HepG2 (cell line): ENCODE measurements at regions not wholly inside any gene's neighbourhood (a gene's known extent, or its start where the extent isn't known, plus 50 kb on each side); places are given as distances from the start of the nearest gene placed in this dataset.

Experiments
- ATAC-seq: fragments of 200-7000 bp; cut with Tn5 transposase; 3 replicates; pipeline ENCODE4 v1.9.1; 2020; ENCODE audit warnings: mild to moderate bottlenecking, moderate library complexity
- BruUV-seq: library from RNA; stranded (reverse); fragments of 400-500 nt; replicated peaks from 2 replicates; lab custom pipeline; 2021; lab: Mats Ljungman, UMichigan
- CTCF ChIA-PET: fragments of 300-600 bp; formaldehyde crosslinking; extraction: SDS; loops from one replicate; lab custom pipeline; 2021; ENCODE audit warnings: low total read pairs, inconsistent platforms, low intra/inter-chr PET ratio; lab: Yijun Ruan, JAX
- POLR2A ChIA-PET: fragments of 350-600 bp; sonication (Branson Sonifier 250); formaldehyde crosslinking; loops from one replicate; lab custom pipeline; 2020; ENCODE audit warnings: antibody characterized with exemption, inconsistent platforms; lab: Yijun Ruan, JAX
- DNase-seq: peaks from one replicate; pipeline ENCODE4 v3.0.0-alpha.2; 2015; ENCODE audit warnings: low spot score
- FAIRE-seq: peaks from 3 replicates; lab custom pipeline; 2011; peaks lifted over from hg19 to GRCh38; lab: Jason Lieb, UNC
- H2AFZ ChIP-seq: one replicate; pipeline ENCODE4 v1.6.1; 2011; ENCODE audit warnings: low read length, inconsistent platforms
- H3K27ac ChIP-seq: fragments of 300-600 bp; 3 replicates; pipeline ENCODE4 v1.8.0; 2011; ENCODE audit warnings: mixed run types, mild to moderate bottlenecking, mixed read lengths, low read length, inconsistent platforms; ENCODE audit not compliant: insufficient read depth; ENCODE audit errors: extremely low read length
- H3K27me3 ChIP-seq, 2 experiments: fragments of 200-600 bp in 1 of 2; 2 replicates in 1 of 2; 3 replicates in 1 of 2; pipeline versions ENCODE4 v1.6.0 to v1.8.0; 2011; ENCODE audit warnings: low read length in 2 of 2, mild to moderate bottlenecking in 2 of 2, moderate library complexity in 2 of 2, inconsistent platforms in 1 of 2; ENCODE audit not compliant: insufficient read depth in 2 of 2, control insufficient read depth in 1 of 2
- H3K36me3 ChIP-seq, 2 experiments: fragments of 200-600 bp in 1 of 2; replicated peaks in 1 of 2; 2 replicates in 1 of 2; 3 replicates in 1 of 2; pipeline versions ENCODE4 v1.5.1 to v1.8.0; 2011; ENCODE audit warnings: low read length in 2 of 2, inconsistent platforms in 1 of 2; ENCODE audit not compliant: insufficient read depth in 2 of 2, control insufficient read depth in 1 of 2
- H3K4me1 ChIP-seq: 2 replicates; pipeline ENCODE4 v1.5.1; 2012; ENCODE audit warnings: low read length, inconsistent platforms; ENCODE audit not compliant: insufficient read depth
- H3K4me2 ChIP-seq: 2 replicates; pipeline ENCODE4 v1.6.0; 2011; ENCODE audit warnings: low read depth, low read length, inconsistent platforms
- H3K4me3 ChIP-seq, 3 experiments: fragments of 200-600 bp in 1 of 3; sonication (generic), shearing (Covaris generic) in 1 of 3; replicated peaks in 1 of 3; 2 replicates each; pipeline ENCODE4 v1.5.1; 2011 to 2016; ENCODE audit warnings: low read length in 3 of 3, inconsistent platforms in 2 of 3, low read depth in 2 of 3, mild to moderate bottlenecking in 2 of 3, control low read depth in 1 of 3, mixed read lengths in 1 of 3; ENCODE audit not compliant: insufficient read depth in 1 of 3
- H3K79me2 ChIP-seq: one replicate; pipeline ENCODE4 v1.6.1; 2011; ENCODE audit warnings: low read length, inconsistent platforms; ENCODE audit not compliant: insufficient read depth
- H3K9ac ChIP-seq: 2 replicates; pipeline ENCODE4 v1.6.0; 2011; ENCODE audit warnings: mild to moderate bottlenecking, low read depth, low read length, inconsistent platforms; ENCODE audit not compliant: insufficient read depth
- H3K9me3 ChIP-seq: 2 replicates; pipeline ENCODE4 v1.5.1; 2012; ENCODE audit warnings: mild to moderate bottlenecking, low read length
- H4K20me1 ChIP-seq: 2 replicates; pipeline ENCODE4 v1.6.0; 2011; ENCODE audit warnings: inconsistent platforms, mild to moderate bottlenecking, low read length, moderate library complexity; ENCODE audit not compliant: insufficient read depth
- HIC2 ChIP-seq: sonication (generic); formaldehyde crosslinking; IDR thresholded peaks from 2 replicates; pipeline ENCODE4 v1.9.0; 2022; ENCODE audit warnings: low read depth, missing genetic modification reagents
- KAT8 ChIP-seq: IDR thresholded peaks from 2 replicates; pipeline ENCODE4 v1.6.1; 2016; ENCODE audit warnings: missing genetic modification reagents, missing compliant biosample characterization
- KLF6 ChIP-seq: IDR thresholded peaks from 2 replicates; pipeline ENCODE4 v1.8.0; 2016; ENCODE audit warnings: missing biosample characterization, missing genetic modification reagents
- NFKB2 ChIP-seq: sonication (generic); formaldehyde crosslinking; IDR thresholded peaks from 2 replicates; pipeline ENCODE4 v1.4.0; 2020; ENCODE audit warnings: missing genetic modification reagents, borderline replicate concordance
- SMC3 ChIP-seq: IDR thresholded peaks from 2 replicates; pipeline ENCODE4 v1.6.1; 2011; ENCODE audit warnings: low read length, improper control_type of control experiment
- SP4 ChIP-seq: sonication (generic); formaldehyde crosslinking; IDR thresholded peaks from 2 replicates; pipeline ENCODE4 v1.8.1; 2023; ENCODE audit warnings: mild to moderate bottlenecking, missing genetic modification reagents
- TFDP1 ChIP-seq: IDR thresholded peaks from 2 replicates; pipeline ENCODE4 v1.6.1; 2016; ENCODE audit warnings: missing compliant biosample characterization, missing genetic modification reagents, borderline replicate concordance
- ZBTB4 ChIP-seq: sonication (generic); formaldehyde crosslinking; IDR thresholded peaks from 2 replicates; pipeline ENCODE4 v1.4.0; 2020; ENCODE audit warnings: missing genetic modification reagents, mild to moderate bottlenecking, borderline replicate concordance
- ZNF12 ChIP-seq: sonication (generic); formaldehyde crosslinking; IDR thresholded peaks from 2 replicates; pipeline ENCODE4 v1.5.0; 2020; ENCODE audit warnings: missing genetic modification reagents
- ZNF136 ChIP-seq: sonication (generic); formaldehyde crosslinking; IDR thresholded peaks from 2 replicates; pipeline ENCODE4 v1.8.1; 2022; ENCODE audit warnings: low read depth, mild to moderate bottlenecking, moderate library complexity, missing genetic modification reagents
- ZNF160 ChIP-seq: sonication (generic); formaldehyde crosslinking; IDR thresholded peaks from 2 replicates; pipeline ENCODE4 v1.8.0; 2022; ENCODE audit warnings: mild to moderate bottlenecking, inconsistent platforms, missing genetic modification reagents
- ZNF263 ChIP-seq: sonication (generic); formaldehyde crosslinking; IDR thresholded peaks from 2 replicates; pipeline ENCODE4 v1.4.0; 2020; ENCODE audit warnings: missing genetic modification reagents
- ZNF672 ChIP-seq: sonication (generic); formaldehyde crosslinking; IDR thresholded peaks from 2 replicates; pipeline ENCODE4 v1.8.1; 2022; ENCODE audit warnings: missing genetic modification reagents
- ZNF850 ChIP-seq: sonication (generic); formaldehyde crosslinking; conservative IDR thresholded peaks from 2 replicates; pipeline ENCODE4 v1.9.0; 2021; ENCODE audit warnings: mild to moderate bottlenecking, missing genetic modification reagents
- in situ Hi-C: cut with HindIII; loops from 2 replicates; pipeline ENCODE4 v1.10.0; 2017; ENCODE audit warnings: low pct_unique_long_range_greater_than_20kb; ENCODE audit not compliant: extremely low pct_ligation_motif_present
- intact Hi-C: fragments of 100-400 bp; cut with micrococcal nuclease; formaldehyde crosslinking; loops from one replicate; pipeline ENCODE4 v1.10.0; 2022; ENCODE audit not compliant: unreplicated experiment

GRCh38 chr3:159934216-159934615 lies 54.4 kb upstream of the IL12A start:
- BruUV-seq, result no TSS peak
- no peak overlapping the region for H3K4me3 ChIP-seq
- ATAC-seq (no peak), DNase-seq (no peak), FAIRE-seq (no peak)
- H3K36me3 ChIP-seq, result no peaks in the 10 kb centered on the region
- no peaks in the 10 kb centered on the region for H4K20me1 ChIP-seq
- H3K9me3 ChIP-seq, result peaks cover 25% of the 10 kb centered on the region
- intact Hi-C loops, result no loop called here
- ChIA-PET POLR2A (no interaction called here), CTCF (no interaction called here)
- peaks cover 13% of the 10 kb centered on the region for H3K4me1 ChIP-seq
- H3K79me2 ChIP-seq, result no peaks in the 10 kb centered on the region
- H3K27me3 ChIP-seq, result no peaks in the 10 kb centered on the region
- no peak overlapping the region for H3K9ac ChIP-seq
- no peak overlapping the region for H2AFZ ChIP-seq
- in situ Hi-C loops, result no loop called here
- H3K27ac ChIP-seq, result no peak overlapping the region
- TF ChIP-seq SMC3 (no peak), KLF6 (CRISPR knock-in tag) (no peak), ZNF12 (CRISPR knock-in tag) (no peak), ZNF850 (CRISPR knock-in tag) (no peak)
- no peak overlapping the region for H3K4me2 ChIP-seq

GRCh38 chr3:159936541-159936940 lies 52.1 kb upstream of the IL12A start:
- Histone ChIP-seq H3K4me3 (no peak overlapping the region), H3K27ac (no peak overlapping the region), H3K4me1 (no peaks in the 10 kb centered on the region), H4K20me1 (no peaks in the 10 kb centered on the region), H3K4me2 (no peak overlapping the region), H3K79me2 (no peaks in the 10 kb centered on the region), H3K9me3 (peaks cover 25% of the 10 kb centered on the region), H3K9ac (no peak overlapping the region), H3K27me3 (no peaks in the 10 kb centered on the region), H3K36me3 (no peaks in the 10 kb centered on the region), H2AFZ (no peak overlapping the region)
- intact Hi-C loops (no loop called here), in situ Hi-C loops (no loop called here)
- DNase-seq (no peak), ATAC-seq (no peak), FAIRE-seq (no peak)
- no TSS peak for BruUV-seq
- ChIA-PET CTCF (no interaction called here), POLR2A (no interaction called here)
- TF ChIP-seq SP4 (CRISPR knock-in tag), result no peak
- no peak for TF ChIP-seq HIC2 (CRISPR knock-in tag)
- no peak for TF ChIP-seq KAT8
- no peak for TF ChIP-seq ZNF263 (CRISPR knock-in tag)
- no peak for TF ChIP-seq ZBTB4 (CRISPR knock-in tag)
- TF ChIP-seq TFDP1, result no peak
- no peak for TF ChIP-seq ZNF672 (CRISPR knock-in tag)
- no peak for TF ChIP-seq ZNF160 (CRISPR knock-in tag)
- TF ChIP-seq NFKB2 (CRISPR knock-in tag), result no peak
- TF ChIP-seq ZNF136 (CRISPR knock-in tag), result no peak
